ENCODE measurements at regions not wholly inside any gene's neighbourhood (a gene's known extent, or its start where the extent isn't known, plus 50 kb on each side); places are given as distances from the start of the nearest gene placed in this dataset.

- no peak for DNase-seq
Measured at GRCh38 chr14:38762426-38762825, 340.6 kb downstream of the SEC23A start.

GRCh38 chr14:38761033-38761432 lies 342.0 kb downstream of the SEC23A start:
- no peak for DNase-seq

- no peak for DNase-seq
Measured at GRCh38 chr14:38758661-38759060, 344.4 kb downstream of the SEC23A start.

GRCh38 chr14:38755036-38755435 lies 348.0 kb downstream of the SEC23A start:
- no peak for DNase-seq

- no peak for DNase-seq
Measured at GRCh38 chr14:38752750-38753149, 350.3 kb downstream of the SEC23A start.

GRCh38 chr14:38752341-38752740 lies 350.7 kb downstream of the SEC23A start:
- no peak for DNase-seq

- no peak for DNase-seq
Measured at GRCh38 chr14:38751459-38751858, 351.6 kb downstream of the SEC23A start.

GRCh38 chr14:38749936-38750335 lies 353.1 kb downstream of the SEC23A start:
- no peak for DNase-seq

GRCh38 chr14:38745861-38746260 lies 357.2 kb downstream of the SEC23A start:
- no peak for DNase-seq

GRCh38 chr14:38743966-38744584 lies 359.0 kb downstream of the SEC23A start:
- DNase-seq: no peak

GRCh38 chr14:38737686-38738407 lies 365.2 kb downstream of the SEC23A start:
- no peak for DNase-seq

- DNase-seq: no peak
Measured at GRCh38 chr14:38735005-38735404, 368.0 kb downstream of the SEC23A start.

- no peak for DNase-seq
Measured at GRCh38 chr14:38731962-38732361, 371.1 kb downstream of the SEC23A start.

GRCh38 chr14:38730420-38730819 lies 372.6 kb downstream of the SEC23A start:
- no peak for DNase-seq

- DNase-seq: no peak
Measured at GRCh38 chr14:38727731-38728130, 375.3 kb downstream of the SEC23A start.

- DNase-seq: no peak
Measured at GRCh38 chr14:38724621-38725020, 378.4 kb downstream of the SEC23A start.

GRCh38 chr14:38723959-38724358 lies 379.1 kb downstream of the SEC23A start:
- no peak for DNase-seq

- no peak for DNase-seq
Measured at GRCh38 chr14:38723277-38723676, 379.8 kb downstream of the SEC23A start.

GRCh38 chr14:38721822-38722431 lies 381.1 kb downstream of the SEC23A start:
- peak in 1 of 2 donors; percentile 24 for DNase-seq

- no peak for DNase-seq
Measured at GRCh38 chr14:38718519-38718918, 384.5 kb downstream of the SEC23A start.

GRCh38 chr14:38716926-38717325 lies 386.1 kb downstream of the SEC23A start:
- DNase-seq: no peak

- DNase-seq: no peak
Measured at GRCh38 chr14:38710881-38711280, 392.2 kb downstream of the SEC23A start.

- no peak for DNase-seq
Measured at GRCh38 chr14:38710196-38710595, 392.8 kb downstream of the SEC23A start.

GRCh38 chr14:38705220-38705619 lies 397.8 kb downstream of the SEC23A start:
- no peak for DNase-seq

Measured in CD4-positive, alpha-beta T cell treated with Interferon alpha-2 for 1 hour (primary cell).